ENCODE measurements at regions not wholly inside any gene's neighbourhood (a gene's known extent, or its start where the extent isn't known, plus 50 kb on each side); places are given as distances from the start of the nearest gene placed in this dataset.

- TF ChIP-seq RFX5 (IDR thresholded peaks at IDR 0.05; ENCODE audit: low read depth, low read length) (no peak), HDAC2 (IDR thresholded peaks at IDR 0.05) (no peak), ZNF75A (CRISPR knock-in tag; IDR thresholded peaks at IDR 0.05) (no peak), ZNF232 (CRISPR knock-in tag; IDR thresholded peaks at IDR 0.05) (no peak), PHF8 (IDR thresholded peaks at IDR 0.05; ENCODE audit: borderline replicate concordance, low read length) (no peak), ZNF175 (CRISPR knock-in tag; IDR thresholded peaks at IDR 0.05; ENCODE audit: low read depth) (no peak), KLF10 (CRISPR knock-in tag; IDR thresholded peaks at IDR 0.05) (no peak), ZNF384 (IDR thresholded peaks at IDR 0.05; ENCODE audit: low read depth, low read length) (no peak), SOX6 (IDR thresholded peaks at IDR 0.05) (no peak), RAD21 (CRISPR knock-in tag; conservative IDR thresholded peaks at IDR 0.05 in 1 of 2, IDR thresholded peaks at IDR 0.05 in 1 of 2) (no peak)
Observed at GRCh38 chr3:118262800-118263402, 771.7 kb downstream of the IGSF11 start.

Data from K562 (cell line).